GM18951 (cell line): ENCODE measurements at regions not wholly inside any gene's neighbourhood (a gene's known extent, or its start where the extent isn't known, plus 50 kb on each side); places are given as distances from the start of the nearest gene placed in this dataset.

Source experiments
- POLR2A ChIP-seq: IDR thresholded peaks from 4 replicates; pipeline ENCODE4 v1.6.1; 2011; ENCODE audit warnings: mild to moderate bottlenecking; ENCODE audit not compliant: insufficient read length, insufficient read depth; ENCODE audit errors: extremely low read depth
- in situ Hi-C: fragments of 300-500 bp; cut with MboI; formaldehyde crosslinking; loops from one replicate; pipeline ENCODE4 v1.12.0; 2022; ENCODE audit warnings: low sequenced_read_pairs, mixed read lengths, inconsistent platforms; ENCODE audit not compliant: unreplicated experiment

GRCh38 chr6:94133106-94133505 lies 713.7 kb upstream of the EPHA7 start:
- TF ChIP-seq POLR2A, result no peak
- in situ Hi-C loops, result no loop called here

DNA sequence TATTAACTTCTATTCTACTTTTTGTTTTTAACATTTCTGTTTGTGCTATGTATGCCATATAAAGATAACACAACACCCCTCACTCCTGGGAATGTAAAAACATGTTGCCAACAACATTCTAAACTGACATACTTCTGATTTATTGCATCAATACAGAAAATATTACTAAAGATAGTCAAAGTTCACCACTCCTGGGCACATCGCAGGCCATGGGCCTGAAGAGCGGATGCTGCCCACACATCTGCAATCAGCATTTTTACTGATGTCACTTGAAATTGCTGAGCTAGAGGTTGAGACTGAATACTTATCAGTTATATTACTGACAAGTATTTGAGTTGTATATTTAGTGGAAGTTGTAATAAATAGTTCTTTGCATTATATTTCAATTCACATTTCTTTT lies 711.9 kb upstream of the EPHA7 start:
- no peak for TF ChIP-seq POLR2A
- in situ Hi-C loops, result no loop called here

GRCh38 chr6:94130478-94130877 lies 711.1 kb upstream of the EPHA7 start:
- no peak for TF ChIP-seq POLR2A
- in situ Hi-C loops, result no loop called here

- in situ Hi-C loops, result no loop called here
- TF ChIP-seq POLR2A, result no peak
These were observed 710.6 kb upstream of the EPHA7 start for GRCh38 chr6:94129926-94130325.

DNA sequence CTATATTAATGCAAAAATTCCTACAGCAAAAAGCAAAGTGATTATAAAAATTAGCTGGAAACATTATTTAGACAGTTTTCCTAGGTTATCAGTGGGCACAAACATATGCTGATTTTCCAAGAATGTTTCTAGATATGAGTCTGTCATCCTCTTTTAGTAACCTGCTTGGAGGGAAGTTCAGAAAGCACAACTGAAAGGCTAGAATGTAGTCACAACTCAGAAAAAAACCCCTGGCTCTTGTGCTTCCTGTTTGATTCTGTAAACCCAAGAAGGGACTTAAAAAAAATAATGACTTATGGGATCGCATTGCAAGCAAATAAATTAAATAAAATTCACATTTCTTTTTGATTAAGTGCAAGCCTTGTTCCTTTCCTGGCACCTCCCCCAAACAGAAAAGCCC lies 708.4 kb upstream of the EPHA7 start:
- no peak for TF ChIP-seq POLR2A
- in situ Hi-C loops, result no loop called here

GRCh38 chr6:94124333-94124732 lies 705.0 kb upstream of the EPHA7 start:
- in situ Hi-C loops, result no loop called here
- TF ChIP-seq POLR2A, result no peak

- in situ Hi-C loops, result no loop called here
- TF ChIP-seq POLR2A, result no peak
These were observed 701.7 kb upstream of the EPHA7 start for GRCh38 chr6:94121094-94121493.

DNA sequence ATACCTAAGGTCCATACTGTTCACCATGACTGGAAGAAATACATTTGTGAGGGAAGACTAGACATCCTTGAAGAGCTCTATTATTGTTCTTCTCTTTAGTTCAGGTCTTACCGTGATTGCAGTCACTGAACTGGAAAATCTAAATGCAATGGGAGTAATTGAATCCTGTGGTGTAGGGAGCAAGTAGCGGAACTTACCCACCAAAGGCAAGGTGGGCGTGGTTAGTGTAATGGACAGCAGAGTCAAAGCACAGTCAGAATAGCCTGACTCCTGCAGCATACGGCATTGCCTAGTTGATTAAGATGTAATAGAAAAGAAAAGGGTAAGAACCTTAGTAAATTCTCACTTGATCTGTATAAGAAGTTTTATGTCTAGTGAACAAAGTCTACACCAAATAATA lies 679.7 kb upstream of the EPHA7 start:
- in situ Hi-C loops, result no loop called here
- TF ChIP-seq POLR2A, result no peak

DNA sequence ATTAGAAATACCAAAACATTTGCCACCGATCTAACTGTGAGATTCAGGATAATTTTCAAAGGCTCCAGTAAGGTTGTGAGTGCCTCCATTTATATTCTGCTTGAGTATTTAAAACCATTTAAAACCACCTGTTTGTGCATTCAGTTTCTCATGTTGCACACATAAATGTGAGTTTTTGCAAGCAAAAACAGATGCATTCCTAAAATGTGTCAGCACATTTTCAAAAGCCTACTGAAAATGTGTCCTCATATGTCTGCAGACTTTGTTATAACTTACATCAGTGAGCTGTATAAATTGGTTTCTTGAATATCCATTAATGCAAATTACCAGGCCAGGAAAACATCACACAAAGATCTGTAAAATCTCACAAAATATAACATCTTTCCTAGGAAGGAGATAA lies 676.6 kb upstream of the EPHA7 start:
- in situ Hi-C loops, result no loop called here
- TF ChIP-seq POLR2A, result no peak

DNA sequence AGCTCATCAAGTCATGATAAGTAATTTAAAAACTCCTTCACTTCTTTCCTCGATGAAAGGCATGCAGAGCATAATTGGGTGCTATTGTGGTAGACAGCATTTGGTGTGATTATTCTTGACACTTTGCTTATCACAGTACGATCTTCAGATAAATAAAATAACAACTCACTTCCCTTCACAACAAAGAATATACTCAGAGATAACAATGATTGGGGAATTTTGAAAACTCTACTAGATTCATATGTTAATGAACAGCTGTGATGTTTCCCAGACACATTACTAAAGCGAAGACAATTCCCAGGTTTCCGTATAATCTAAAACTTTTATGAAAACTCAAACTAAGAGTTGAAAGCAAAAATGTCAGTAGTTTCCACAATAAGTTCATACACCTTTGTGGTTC lies 670.6 kb upstream of the EPHA7 start:
- in situ Hi-C loops, result no loop called here
- no peak for TF ChIP-seq POLR2A

GRCh38 chr6:94088870-94089269 lies 669.5 kb upstream of the EPHA7 start:
- TF ChIP-seq POLR2A, result no peak
- in situ Hi-C loops, result no loop called here

- no peak for TF ChIP-seq POLR2A
- in situ Hi-C loops, result no loop called here
These were observed 655.4 kb upstream of the EPHA7 start for GRCh38 chr6:94074764-94075163.

- in situ Hi-C loops, result no loop called here
- no peak for TF ChIP-seq POLR2A
These were observed 652.5 kb upstream of the EPHA7 start for GRCh38 chr6:94071835-94072234.

DNA sequence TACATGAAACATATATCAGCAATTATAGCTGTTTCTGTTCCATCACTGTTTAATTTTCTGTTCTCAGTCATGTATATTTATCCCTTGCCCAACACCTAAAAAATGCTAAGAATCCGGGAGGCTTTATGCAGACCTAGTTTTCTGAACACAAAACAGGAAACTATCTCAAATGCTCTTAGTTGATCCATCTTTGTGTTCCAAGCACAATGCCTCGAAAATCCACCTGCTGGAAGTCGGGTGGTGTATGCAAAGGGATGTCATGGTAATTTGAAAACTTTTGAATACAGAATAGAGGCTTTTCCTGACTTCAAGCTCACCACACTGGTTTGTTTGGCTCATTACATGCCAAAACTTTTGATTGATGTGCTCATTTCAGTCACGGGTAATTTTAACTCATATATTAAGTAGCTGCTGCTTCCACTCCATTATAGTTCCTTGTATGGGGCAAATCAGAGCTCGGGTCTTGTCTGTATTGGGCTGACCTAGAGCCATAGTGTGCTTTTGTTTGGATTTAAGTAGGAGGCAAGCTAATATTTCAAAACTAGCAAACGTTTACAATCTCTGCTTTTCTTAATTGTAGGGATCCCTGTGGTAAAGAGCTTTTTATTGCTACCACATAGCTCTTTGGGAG lies 646.5 kb upstream of the EPHA7 start:
- no peak for TF ChIP-seq POLR2A
- in situ Hi-C loops, result no loop called here

- no peak for TF ChIP-seq POLR2A
- in situ Hi-C loops, result no loop called here
These were observed 633.4 kb upstream of the EPHA7 start for GRCh38 chr6:94052749-94053148.
